IMR-90 (cell line): ENCODE measurements at regions not wholly inside any gene's neighbourhood (a gene's known extent, or its start where the extent isn't known, plus 50 kb on each side); places are given as distances from the start of the nearest gene placed in this dataset.

Experiments
- BHLHE40 ChIP-seq: fragments of 150-350 bp; IDR thresholded peaks from 2 replicates; pipeline ENCODE4 v1.6.1; 2016; ENCODE audit warnings: mild to moderate bottlenecking, low read depth, low read length
- CEBPB ChIP-seq: IDR thresholded peaks from 2 replicates; pipeline ENCODE4 v1.6.1; 2012; ENCODE audit warnings: low read depth, low read length, improper control_type of control experiment
- CTCF ChIP-seq: conservative IDR thresholded peaks from 2 replicates; pipeline ENCODE4 v1.5.1; 2012; ENCODE audit warnings: mild to moderate bottlenecking, low read depth, low read length, improper control_type of control experiment
- FOS ChIP-seq: fragments of 150-350 bp; IDR thresholded peaks from 2 replicates; pipeline ENCODE4 v1.6.1; 2016; ENCODE audit warnings: low read depth, low read length
- MAFK ChIP-seq: IDR thresholded peaks from 2 replicates; pipeline ENCODE4 v1.6.1; 2012; ENCODE audit warnings: low read depth, low read length, improper control_type of control experiment
- MXI1 ChIP-seq: IDR thresholded peaks from 2 replicates; pipeline ENCODE4 v1.6.1; 2012; ENCODE audit warnings: low read depth, mild to moderate bottlenecking, low read length, moderate library complexity, borderline replicate concordance
- POLR2A ChIP-seq: IDR thresholded peaks from 2 replicates; pipeline ENCODE4 v1.6.1; 2012; ENCODE audit warnings: mild to moderate bottlenecking, low read depth, low read length
- RCOR1 ChIP-seq: IDR thresholded peaks from 2 replicates; pipeline ENCODE4 v1.6.1; 2012; ENCODE audit warnings: mild to moderate bottlenecking, low read length, improper control_type of control experiment; ENCODE audit not compliant: insufficient replicate concordance
- SMC3 ChIP-seq: fragments of 150-350 bp; IDR thresholded peaks from 2 replicates; pipeline ENCODE4 v1.6.1; 2016; ENCODE audit warnings: low read depth, mild to moderate bottlenecking, antibody characterized with exemption, low read length, moderate library complexity
- TF ChIP-seq, protein P1 (sequence below): fragments of 150-350 bp; IDR thresholded peaks from 2 replicates; pipeline ENCODE4 v1.6.1; 2016; ENCODE audit warnings: low read depth, mild to moderate bottlenecking, low read length, moderate library complexity, borderline replicate concordance

DNA sequence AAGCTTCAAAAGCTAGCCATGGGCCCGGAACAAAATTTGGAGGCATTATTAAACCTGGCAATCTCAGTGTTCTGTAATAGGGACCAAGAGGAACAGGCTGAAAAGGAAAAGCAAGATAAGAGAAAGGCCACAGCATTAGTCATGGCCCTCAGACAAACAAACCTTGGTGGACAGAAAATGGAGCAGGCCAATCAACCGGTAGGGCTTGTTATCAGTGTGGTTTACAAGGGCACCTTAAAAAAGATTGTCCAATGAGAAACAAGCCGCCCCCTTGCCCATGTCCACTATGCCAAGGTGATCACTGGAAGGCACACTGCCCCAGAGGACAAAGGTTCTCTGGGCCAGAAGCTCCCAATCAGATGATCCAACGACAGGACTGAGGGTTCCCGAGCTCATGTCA lies 653.9 kb upstream of the TMEM132C start:
- no peak for TF ChIP-seq POLR2A
- TF ChIP-seq FOS: no peak
- no peak for TF ChIP-seq CTCF
- no peak for TF ChIP-seq RCOR1
- TF ChIP-seq SMC3: no peak
- TF ChIP-seq, protein P1, sequence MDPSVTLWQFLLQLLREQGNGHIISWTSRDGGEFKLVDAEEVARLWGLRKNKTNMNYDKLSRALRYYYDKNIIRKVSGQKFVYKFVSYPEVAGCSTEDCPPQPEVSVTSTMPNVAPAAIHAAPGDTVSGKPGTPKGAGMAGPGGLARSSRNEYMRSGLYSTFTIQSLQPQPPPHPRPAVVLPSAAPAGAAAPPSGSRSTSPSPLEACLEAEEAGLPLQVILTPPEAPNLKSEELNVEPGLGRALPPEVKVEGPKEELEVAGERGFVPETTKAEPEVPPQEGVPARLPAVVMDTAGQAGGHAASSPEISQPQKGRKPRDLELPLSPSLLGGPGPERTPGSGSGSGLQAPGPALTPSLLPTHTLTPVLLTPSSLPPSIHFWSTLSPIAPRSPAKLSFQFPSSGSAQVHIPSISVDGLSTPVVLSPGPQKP: no peak
- TF ChIP-seq CEBPB: no peak
- TF ChIP-seq MAFK: no peak
- no peak for TF ChIP-seq BHLHE40
- no peak for TF ChIP-seq MXI1
